Psoas muscle (tissue), 7 donors: ENCODE measurements at regions not wholly inside any gene's neighbourhood (a gene's known extent, or its start where the extent isn't known, plus 50 kb on each side); places are given as distances from the start of the nearest gene placed in this dataset.

ENCODE experiments used
- ATAC-seq, 4 donors: fragments of 200-7000 bp; cut with Tn5 transposase; one replicate each; pipeline ENCODE4 v1.9.1; 2020; ENCODE audit warnings: moderate library complexity in 3 of 4, mild to moderate bottlenecking in 2 of 4
- DNase-seq, 2 donors: peaks; one replicate each; pipeline ENCODE4 v3.0.0-alpha.2; 2020
- H3K27ac ChIP-seq: fragments of 200-600 bp; one replicate; pipeline ENCODE4 v1.8.0; 2022
- H3K27me3 ChIP-seq, 3 donors: fragments of 200-600 bp in 1 of 3; one replicate each; pipeline versions ENCODE4 v1.6.1 to v1.8.0; 2013 to 2022; ENCODE audit warnings: low read length in 2 of 3, mild to moderate bottlenecking in 2 of 3, moderate library complexity in 1 of 3; ENCODE audit not compliant: insufficient read depth in 3 of 3
- H3K36me3 ChIP-seq, 2 donors: fragments of 200-600 bp in 1 of 2; one replicate each; pipeline versions ENCODE4 v1.6.1 to v1.8.0; 2013 to 2022; ENCODE audit warnings: low read depth in 1 of 2, mild to moderate bottlenecking in 1 of 2, moderate library complexity in 1 of 2; ENCODE audit not compliant: insufficient read depth in 1 of 2
- H3K4me1 ChIP-seq: fragments of 200-600 bp; one replicate; pipeline ENCODE4 v1.8.0; 2022
- H3K4me3 ChIP-seq: fragments of 200-600 bp; one replicate; pipeline ENCODE4 v1.8.0; 2022; ENCODE audit warnings: mild to moderate bottlenecking
- H3K9me3 ChIP-seq: fragments of 200-600 bp; one replicate; pipeline ENCODE4 v1.8.0; 2022
- WGBS, 3 donors: extraction: QIAGEN DNeasy Blood & Tissue Kit; methylation state at CpG; one replicate each; pipeline versions ENCODE4 v1.1.6 to v1.1.7; 2013; 5-methylcytosine and 5-hydroxymethylcytosine counted together
- intact Hi-C, 2 donors: fragments of 100-400 bp; cut with DNase I; formaldehyde crosslinking; loops; one replicate each; pipeline versions ENCODE4 v1.11.0 to v1.14.2; 2022
- TF ChIP-seq, protein P1 (sequence below): fragments of 200-600 bp; IDR thresholded peaks from one replicate; pipeline ENCODE4 v1.8.0; 2022; ENCODE audit warnings: antibody characterized with exemption
- donor health status: healthy with polysubstance abuse.
- donor health status: DM: no; HTN: no; CAD: no; lungs with moderate emphysema.
- donor health status: Bipolar disorder and iron deficiency.
- donor health status: healthy.
- donor health status: DM: yes; HTN: yes; CAD: no.
- donor health status: DM: no; HTN: no; CAD: no.
- donor health status: DM: yes; HTN: yes; CAD: no.

DNA sequence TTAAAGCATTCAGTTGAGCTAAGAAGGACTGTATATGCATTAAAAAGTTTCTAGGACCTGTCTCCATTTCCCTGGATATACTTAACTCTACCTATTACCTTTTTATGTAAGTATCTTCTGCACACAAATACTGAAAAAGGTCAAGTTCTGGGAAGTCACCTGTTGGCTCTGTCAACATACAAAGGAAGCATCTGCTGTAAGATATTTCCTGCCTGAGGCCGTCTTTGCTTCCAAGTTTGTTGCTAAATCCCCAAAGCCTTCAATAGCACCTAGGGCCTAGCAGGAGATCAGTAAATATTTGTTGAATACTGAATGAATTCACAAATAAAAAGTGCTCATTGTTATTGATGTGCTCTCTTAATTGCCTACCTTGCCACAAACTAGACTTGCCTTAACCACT, 188.4 kb downstream of the DUSP6 start:
- no peak overlapping the region for H3K27ac ChIP-seq

DNA sequence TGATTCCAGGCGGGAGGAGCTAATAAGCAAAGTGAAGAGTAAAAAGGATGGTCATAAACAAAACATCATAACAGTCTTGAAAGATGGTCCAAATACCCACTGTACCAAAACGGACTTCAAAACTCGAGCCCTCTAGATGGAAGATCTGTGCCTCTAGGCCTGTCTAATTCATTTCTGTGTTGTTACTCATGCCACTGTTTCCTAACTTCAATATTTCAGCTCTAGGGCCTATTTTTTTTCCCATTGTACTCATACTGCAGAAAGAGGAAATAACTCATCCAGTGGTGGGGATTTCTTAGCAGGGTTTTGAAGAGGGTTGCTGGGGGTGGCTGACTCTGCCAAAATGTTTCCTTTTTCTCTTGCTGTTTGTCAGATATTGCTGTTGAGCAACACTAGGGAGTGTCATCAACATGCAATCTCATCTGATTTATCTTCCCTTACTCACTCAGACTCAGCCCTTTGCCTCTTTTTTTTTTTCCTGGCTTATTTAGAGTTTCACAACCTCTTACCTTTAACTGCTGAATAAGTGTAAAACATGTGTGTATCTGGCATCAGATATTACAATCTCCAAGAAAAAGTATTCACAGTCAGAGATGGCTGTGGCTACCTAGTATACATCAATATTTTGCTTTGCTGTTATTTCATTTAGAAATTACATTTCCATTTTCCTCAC, 189.6 kb downstream of the DUSP6 start:
- Histone ChIP-seq H3K27me3 (no peaks in the 10 kb centered on the region), H3K4me1 (peaks cover 7% of the 10 kb centered on the region), H3K27ac (peak overlapping the region; percentile 69), H3K4me3 (no peak overlapping the region), H3K36me3 (no peaks in the 10 kb centered on the region), H3K9me3 (no peaks in the 10 kb centered on the region)
- intact Hi-C loops, result loop anchor here in 1 of 2 donors (5.0 to 10.0 kb wide), 2 partner anchors 50 to 182 kb away; no protein-coding TSS in a partner anchor
- TF ChIP-seq, protein P1, sequence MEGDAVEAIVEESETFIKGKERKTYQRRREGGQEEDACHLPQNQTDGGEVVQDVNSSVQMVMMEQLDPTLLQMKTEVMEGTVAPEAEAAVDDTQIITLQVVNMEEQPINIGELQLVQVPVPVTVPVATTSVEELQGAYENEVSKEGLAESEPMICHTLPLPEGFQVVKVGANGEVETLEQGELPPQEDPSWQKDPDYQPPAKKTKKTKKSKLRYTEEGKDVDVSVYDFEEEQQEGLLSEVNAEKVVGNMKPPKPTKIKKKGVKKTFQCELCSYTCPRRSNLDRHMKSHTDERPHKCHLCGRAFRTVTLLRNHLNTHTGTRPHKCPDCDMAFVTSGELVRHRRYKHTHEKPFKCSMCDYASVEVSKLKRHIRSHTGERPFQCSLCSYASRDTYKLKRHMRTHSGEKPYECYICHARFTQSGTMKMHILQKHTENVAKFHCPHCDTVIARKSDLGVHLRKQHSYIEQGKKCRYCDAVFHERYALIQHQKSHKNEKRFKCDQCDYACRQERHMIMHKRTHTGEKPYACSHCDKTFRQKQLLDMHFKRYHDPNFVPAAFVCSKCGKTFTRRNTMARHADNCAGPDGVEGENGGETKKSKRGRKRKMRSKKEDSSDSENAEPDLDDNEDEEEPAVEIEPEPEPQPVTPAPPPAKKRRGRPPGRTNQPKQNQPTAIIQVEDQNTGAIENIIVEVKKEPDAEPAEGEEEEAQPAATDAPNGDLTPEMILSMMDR, result no peak
- DNase-seq (peak; percentile 57 to 64), ATAC-seq (peak; percentile 69 to 90 (median 88))
- WGBS, 3 donors, result 62 to 71% (median 64%) methylated on average over 3 of the region's 3 CpGs

More for the DNA sequence above, 188.4 kb downstream of the DUSP6 start:
- Histone ChIP-seq H3K4me1 (peaks cover 7% of the 10 kb centered on the region), H3K36me3 (no peaks in the 10 kb centered on the region), H3K27me3 (no peaks in the 10 kb centered on the region), H3K4me3 (no peak overlapping the region), H3K9me3 (no peaks in the 10 kb centered on the region)
- 72 to 79% (median 74%) methylated on average over 1 of the region's 1 CpG for WGBS, 3 donors
- TF ChIP-seq, protein P1, result no peak
- no peak for DNase-seq
- intact Hi-C loops, result loop anchor here in 1 of 2 donors (5.0 to 10.0 kb wide), 2 partner anchors 48 to 181 kb away; no protein-coding TSS in a partner anchor
- ATAC-seq, result no peak

DNA sequence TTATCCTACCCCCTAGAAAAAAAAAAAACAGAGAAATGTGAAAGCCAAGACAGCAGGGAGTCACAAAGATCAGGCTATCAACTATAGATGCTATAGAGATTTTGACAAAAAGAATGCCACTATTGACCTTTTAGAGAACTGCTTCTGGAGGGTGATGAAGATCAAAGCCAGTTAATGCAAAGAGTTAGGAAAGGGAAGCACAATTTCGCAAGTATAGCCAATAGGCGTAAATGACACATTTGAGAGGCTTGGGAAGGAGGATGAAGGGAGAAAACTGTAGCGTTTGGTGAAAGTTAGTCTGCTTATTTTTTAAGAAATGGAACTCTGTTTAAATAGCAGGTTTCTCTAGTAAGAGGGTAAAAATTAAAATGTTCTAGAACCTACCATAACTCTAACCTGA, 190.7 kb downstream of the DUSP6 start:
- Histone ChIP-seq H3K4me1 (peaks cover 7% of the 10 kb centered on the region), H3K27ac (no peak overlapping the region), H3K36me3 (no peaks in the 10 kb centered on the region), H3K9me3 (no peaks in the 10 kb centered on the region), H3K27me3 (no peaks in the 10 kb centered on the region), H3K4me3 (no peak overlapping the region)
- ATAC-seq (no peak), DNase-seq (no peak)
- intact Hi-C loops, result loop anchor here in 1 of 2 donors (5.0 to 10.0 kb wide), 2 partner anchors 51 to 183 kb away; no protein-coding TSS in a partner anchor
- TF ChIP-seq, protein P1, result no peak
- WGBS, 3 donors, result 82 to 90% (median 85%) methylated on average over 3 of the region's 3 CpGs

DNA sequence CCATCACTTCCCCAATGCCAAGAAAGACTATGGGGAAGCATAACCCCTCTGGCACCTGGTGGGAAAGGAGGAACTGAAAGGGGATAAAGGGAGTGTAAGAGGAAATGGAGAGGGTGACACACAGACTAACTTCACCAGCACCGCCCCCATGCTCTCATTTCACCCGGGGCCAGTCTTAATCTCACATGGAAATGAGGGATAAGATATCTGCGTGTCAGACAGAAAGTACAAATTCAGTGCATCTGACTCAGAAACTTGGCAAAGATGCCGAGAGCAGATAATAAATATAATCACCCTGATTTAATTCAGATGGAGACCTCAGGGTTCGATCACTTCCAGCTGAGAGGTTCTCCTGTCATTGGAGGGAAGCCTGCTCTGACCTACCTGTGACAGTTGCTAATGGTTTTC, 191.6 kb downstream of the DUSP6 start:
- Histone ChIP-seq H3K9me3 (no peaks in the 10 kb centered on the region), H3K4me1 (peaks cover 7% of the 10 kb centered on the region), H3K27me3 (no peaks in the 10 kb centered on the region), H3K4me3 (no peak overlapping the region), H3K36me3 (no peaks in the 10 kb centered on the region), H3K27ac (peak overlapping the region; percentile 0)
- TF ChIP-seq, protein P1, result no peak
- WGBS, 3 donors, result 30 to 44% (median 34%) methylated on average over 5 of the region's 5 CpGs
- peak in 3 of 4 donors; percentile 25 to 39 (median 37) for ATAC-seq
- intact Hi-C loops, result loop anchor here in 1 of 2 donors (5.0 to 10.0 kb wide), 2 partner anchors 52 to 184 kb away; no protein-coding TSS in a partner anchor
- peak; percentile 49 to 50 for DNase-seq
